ENCODE measurements at regions not wholly inside any gene's neighbourhood (a gene's known extent, or its start where the extent isn't known, plus 50 kb on each side); places are given as distances from the start of the nearest gene placed in this dataset.

DNA sequence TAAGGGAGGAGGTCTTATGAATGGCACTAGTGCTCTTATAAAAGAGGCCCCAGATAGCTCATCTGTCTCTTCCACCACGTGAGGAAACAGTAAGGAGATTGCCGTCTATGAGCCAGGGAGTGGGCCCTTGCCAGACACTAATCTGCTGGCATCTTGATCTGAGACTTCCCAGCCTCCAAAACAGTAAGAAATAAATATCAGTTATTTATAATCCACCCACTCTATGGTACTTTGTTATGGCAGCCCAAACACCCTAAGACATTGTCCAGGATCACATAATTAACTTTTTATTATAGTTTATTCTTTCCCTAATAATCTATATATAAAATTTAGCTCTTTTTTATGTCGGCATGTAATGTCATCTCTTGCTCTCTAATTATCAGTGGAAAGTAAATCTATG lies 144.0 kb upstream of the IRF2BP2 start:
- no peak for TF ChIP-seq POLR2AphosphoS5 (IDR thresholded peaks at IDR 0.05; ENCODE audit: low read depth, low read length)
- TF ChIP-seq POLR2A (IDR thresholded peaks at IDR 0.05; ENCODE audit: low read depth, low read length) = no peak
- no peak for TF ChIP-seq SPI1 (IDR thresholded peaks at IDR 0.05; ENCODE audit: low read depth, low read length)
- TF ChIP-seq TAF1 (IDR thresholded peaks at IDR 0.05; ENCODE audit: low read depth, low read length) = no peak
